Breast epithelium (tissue), 4 donors: ENCODE measurements at regions not wholly inside any gene's neighbourhood (a gene's known extent, or its start where the extent isn't known, plus 50 kb on each side); places are given as distances from the start of the nearest gene placed in this dataset.

Experiments
- DNase-seq, 2 donors: peaks; one replicate each; pipeline ENCODE4 v3.0.0-alpha.2; 2019; ENCODE audit warnings: low spot score in 2 of 2
- H3K27ac ChIP-seq, 2 donors: fragments of 200-600 bp; sonication (generic) in 1 of 2; one replicate each; pipeline ENCODE4 v1.5.1; 2016 to 2019; ENCODE audit warnings: mild to moderate bottlenecking in 1 of 2
- H3K27me3 ChIP-seq, 2 donors: fragments of 200-600 bp; sonication (generic) in 1 of 2; one replicate each; pipeline versions ENCODE4 v1.5.1 to v1.6.0; 2017 to 2019; ENCODE audit warnings: control low read depth in 1 of 2, mild to moderate bottlenecking in 1 of 2
- H3K36me3 ChIP-seq: fragments of 200-600 bp; one replicate; pipeline ENCODE4 v1.5.1; 2019
- H3K4me1 ChIP-seq, 2 donors: fragments of 200-600 bp; sonication (generic); one replicate each; pipeline ENCODE4 v1.5.1; 2016 to 2019; ENCODE audit warnings: control low read depth in 1 of 2
- H3K4me3 ChIP-seq, 3 donors: fragments of 200-600 bp; sonication (generic); 1 replicate in 2 of 3; 2 replicates in 1 of 3; pipeline ENCODE4 v1.5.1; 2016 to 2019; ENCODE audit warnings: mild to moderate bottlenecking in 3 of 3, moderate library complexity in 2 of 3
- H3K9me3 ChIP-seq, 2 donors: fragments of 200-600 bp; sonication (generic) in 1 of 2; one replicate each; pipeline ENCODE4 v1.5.1; 2016 to 2019; ENCODE audit warnings: control low read depth in 1 of 2
- CTCF ChIP-seq, 3 donors: fragments of 450-650 bp; IDR thresholded peaks; one replicate each; pipeline ENCODE4 v1.5.1; 2016 to 2017; ENCODE audit warnings: antibody characterized with exemption in 3 of 3, mild to moderate bottlenecking in 3 of 3, moderate library complexity in 3 of 3
- POLR2A ChIP-seq: fragments of 450-650 bp; IDR thresholded peaks from one replicate; pipeline ENCODE4 v1.6.1; 2016; ENCODE audit warnings: antibody characterized with exemption, mild to moderate bottlenecking, moderate library complexity
- POLR2AphosphoS5 ChIP-seq, 3 donors: sonication (generic); formaldehyde crosslinking; IDR thresholded peaks; one replicate each; pipeline ENCODE4 v1.6.1; 2017; ENCODE audit warnings: antibody characterized with exemption in 3 of 3
- intact Hi-C: fragments of 100-400 bp; cut with DNase I; formaldehyde crosslinking; loops from one replicate; pipeline ENCODE4 v1.15.1; 2023; ENCODE audit warnings: low total_unique reads

GRCh38 chr10:8927705-8928104, 873.2 kb downstream of the GATA3 start:
- Histone ChIP-seq H3K27ac (peak overlapping the region in 1 of 2 donors; percentile 12), H3K36me3 (no peaks in the 10 kb centered on the region), H3K27me3 (no peaks in the 10 kb centered on the region), H3K4me1 (no peaks in the 10 kb centered on the region), H3K4me3 (no peak overlapping the region), H3K9me3 (peaks cover 0 to 4% of the 10 kb centered on the region in 2 donors)
- no peak for TF ChIP-seq POLR2AphosphoS5 (IDR thresholded peaks at IDR 0.05)
- TF ChIP-seq POLR2A, result no peak
- TF ChIP-seq CTCF (IDR thresholded peaks at IDR 0.05), result no peak
- intact Hi-C loops, result no loop called here
- no peak for DNase-seq

GRCh38 chr10:8946451-8946850, 892.0 kb downstream of the GATA3 start:
- H3K4me3 ChIP-seq, result no peak overlapping the region
- H3K27me3 ChIP-seq, result no peaks in the 10 kb centered on the region
- TF ChIP-seq CTCF (IDR thresholded peaks at IDR 0.05) (no peak), POLR2A (no peak)
- no peaks in the 10 kb centered on the region for H3K9me3 ChIP-seq
- H3K36me3 ChIP-seq, result no peaks in the 10 kb centered on the region
- H3K4me1 ChIP-seq, result no peaks in the 10 kb centered on the region
- intact Hi-C loops, result no loop called here
- no peak for DNase-seq
- no peak overlapping the region for H3K27ac ChIP-seq

GRCh38 chr10:8950978-8951377, 896.5 kb downstream of the GATA3 start:
- Histone ChIP-seq H3K27me3 (no peaks in the 10 kb centered on the region), H3K27ac (no peak overlapping the region), H3K9me3 (no peaks in the 10 kb centered on the region), H3K4me3 (no peak overlapping the region), H3K36me3 (no peaks in the 10 kb centered on the region), H3K4me1 (no peaks in the 10 kb centered on the region)
- no peak for DNase-seq
- intact Hi-C loops, result no loop called here
- TF ChIP-seq CTCF (IDR thresholded peaks at IDR 0.05), result no peak
- no peak for TF ChIP-seq POLR2AphosphoS5 (IDR thresholded peaks at IDR 0.05)
- no peak for TF ChIP-seq POLR2A

GRCh38 chr10:8951440-8952089, 897.1 kb downstream of the GATA3 start:
- Histone ChIP-seq H3K36me3 (no peaks in the 10 kb centered on the region), H3K9me3 (no peaks in the 10 kb centered on the region), H3K4me3 (no peak overlapping the region), H3K27me3 (no peaks in the 10 kb centered on the region), H3K4me1 (no peaks in the 10 kb centered on the region), H3K27ac (no peak overlapping the region)
- TF ChIP-seq POLR2AphosphoS5 (IDR thresholded peaks at IDR 0.05), result no peak
- TF ChIP-seq POLR2A, result no peak
- no peak for TF ChIP-seq CTCF (IDR thresholded peaks at IDR 0.05)
- no peak for DNase-seq
- intact Hi-C loops, result no loop called here

- Histone ChIP-seq H3K27ac (no peak overlapping the region), H3K27me3 (no peaks in the 10 kb centered on the region), H3K9me3 (no peaks in the 10 kb centered on the region), H3K4me3 (no peak overlapping the region), H3K4me1 (no peaks in the 10 kb centered on the region), H3K36me3 (no peaks in the 10 kb centered on the region)
- no peak for DNase-seq
- TF ChIP-seq POLR2A, result no peak
- TF ChIP-seq POLR2AphosphoS5 (IDR thresholded peaks at IDR 0.05), result no peak
- TF ChIP-seq CTCF (IDR thresholded peaks at IDR 0.05), result no peak
- intact Hi-C loops, result no loop called here
Observed at GRCh38 chr10:8956400-8956799, 901.9 kb downstream of the GATA3 start.
